Mesenchymal stem cell (in vitro differentiated cells and primary cell): ENCODE measurements at regions not wholly inside any gene's neighbourhood (a gene's known extent, or its start where the extent isn't known, plus 50 kb on each side); places are given as distances from the start of the nearest gene placed in this dataset.

Experiments used
- DNase-seq: peaks from one replicate; pipeline ENCODE4 v3.0.0-alpha.2; 2013
- H2AFZ ChIP-seq: one replicate; pipeline ENCODE4 v1.6.1; 2013; ENCODE audit warnings: low read depth, mild to moderate bottlenecking, control low read depth, inconsistent platforms, low read length, moderate library complexity
- H2AK5ac ChIP-seq: 2 replicates; pipeline ENCODE4 v1.6.1; 2013; ENCODE audit warnings: low read length, moderate library complexity, mild to moderate bottlenecking, inconsistent platforms; ENCODE audit not compliant: severe bottlenecking
- H2BK120ac ChIP-seq: one replicate; pipeline ENCODE4 v1.6.1; 2013; ENCODE audit warnings: low read depth, mild to moderate bottlenecking, inconsistent platforms, low read length, moderate library complexity
- H2BK12ac ChIP-seq, 2 experiments: one replicate each; pipeline ENCODE4 v1.6.1; 2013; ENCODE audit warnings: inconsistent platforms in 2 of 2, low read length in 2 of 2, mild to moderate bottlenecking in 2 of 2, moderate library complexity in 2 of 2, control low read depth in 1 of 2
- H2BK15ac ChIP-seq: one replicate; pipeline ENCODE4 v1.6.1; 2013; ENCODE audit warnings: mild to moderate bottlenecking, low read depth, inconsistent platforms; ENCODE audit not compliant: poor library complexity, severe bottlenecking
- H2BK5ac ChIP-seq: 2 replicates; pipeline ENCODE4 v1.6.1; 2013; ENCODE audit warnings: low read depth, mild to moderate bottlenecking, low read length, control low read depth, inconsistent platforms; ENCODE audit not compliant: poor library complexity, severe bottlenecking
- H3K14ac ChIP-seq, 2 experiments: one replicate each; pipeline ENCODE4 v1.6.1; 2013; ENCODE audit warnings: inconsistent platforms in 2 of 2, low read length in 2 of 2, control low read depth in 1 of 2, mild to moderate bottlenecking in 1 of 2, moderate library complexity in 1 of 2
- H3K18ac ChIP-seq, 2 experiments: one replicate each; pipeline ENCODE4 v1.6.1; 2013; ENCODE audit warnings: inconsistent platforms in 2 of 2, low read length in 2 of 2, control low read depth in 1 of 2, low read depth in 1 of 2, mild to moderate bottlenecking in 1 of 2
- H3K23ac ChIP-seq, 2 experiments: one replicate each; pipeline ENCODE4 v1.6.1; 2013; ENCODE audit warnings: inconsistent platforms in 2 of 2, low read length in 2 of 2, mild to moderate bottlenecking in 2 of 2, moderate library complexity in 2 of 2, control low read depth in 1 of 2
- H3K27ac ChIP-seq: 2 replicates; pipeline ENCODE4 v1.5.1; 2013; ENCODE audit warnings: mild to moderate bottlenecking, moderate library complexity, low read length, control low read depth, inconsistent platforms; ENCODE audit not compliant: poor library complexity, severe bottlenecking
- H3K27me3 ChIP-seq, 2 experiments: 2 replicates each; pipeline versions ENCODE4 v1.6.1 to v1.7.0; 2013; ENCODE audit warnings: low read length in 2 of 2, mild to moderate bottlenecking in 2 of 2, moderate library complexity in 2 of 2, control low read depth in 1 of 2, inconsistent platforms in 1 of 2; ENCODE audit not compliant: control insufficient read depth in 1 of 2, insufficient read depth in 1 of 2
- H3K36me3 ChIP-seq, 2 experiments: 2 replicates each; pipeline versions ENCODE4 v1.6.1 to v1.7.0; 2013; ENCODE audit warnings: low read length in 2 of 2, control low read depth in 1 of 2, inconsistent platforms in 1 of 2, low read depth in 1 of 2, mild to moderate bottlenecking in 1 of 2; ENCODE audit not compliant: insufficient read depth in 2 of 2, control insufficient read depth in 1 of 2
- H3K4ac ChIP-seq, 2 experiments: one replicate each; pipeline ENCODE4 v1.6.1; 2013; ENCODE audit warnings: inconsistent platforms in 2 of 2, low read length in 2 of 2, mild to moderate bottlenecking in 2 of 2, moderate library complexity in 2 of 2, control low read depth in 1 of 2, low read depth in 1 of 2
- H3K4me1 ChIP-seq: 2 replicates; pipeline ENCODE4 v1.6.1; 2013; ENCODE audit warnings: low read depth, low read length, control low read depth; ENCODE audit not compliant: control insufficient read depth, insufficient read depth
- H3K4me2 ChIP-seq: 2 replicates; pipeline ENCODE4 v1.6.1; 2013; ENCODE audit warnings: low read length, mild to moderate bottlenecking, inconsistent platforms; ENCODE audit not compliant: poor library complexity, severe bottlenecking
- H3K4me3 ChIP-seq, 2 experiments: 2 replicates each; pipeline versions ENCODE4 v1.5.1 to v1.7.0; 2013; ENCODE audit warnings: low read length in 2 of 2, mild to moderate bottlenecking in 2 of 2, control low read depth in 1 of 2, low read depth in 1 of 2; ENCODE audit not compliant: insufficient read depth in 1 of 2
- H3K79me1 ChIP-seq: replicated peaks from 2 replicates; pipeline ENCODE4 v1.6.1; 2013; ENCODE audit warnings: mild to moderate bottlenecking, control low read depth, low read length, inconsistent platforms; ENCODE audit not compliant: poor library complexity, severe bottlenecking
- H3K9ac ChIP-seq: 2 replicates; pipeline ENCODE4 v1.7.0; 2013; ENCODE audit warnings: mild to moderate bottlenecking, low read length, moderate library complexity
- H3K9me3 ChIP-seq: 2 replicates; pipeline ENCODE4 v1.7.0; 2013; ENCODE audit warnings: mild to moderate bottlenecking, low read length; ENCODE audit not compliant: control insufficient read depth
- H4K8ac ChIP-seq: one replicate; pipeline ENCODE4 v1.6.1; 2013; ENCODE audit warnings: inconsistent platforms, mild to moderate bottlenecking, low read length, moderate library complexity
- H4K91ac ChIP-seq: one replicate; pipeline ENCODE4 v1.6.1; 2013; ENCODE audit warnings: mild to moderate bottlenecking, low read length, inconsistent platforms
- WGBS: methylation state at CpG from one replicate; pipeline ENCODE4 v1.1.7; 2013; ENCODE audit warnings: mixed read lengths; 5-methylcytosine and 5-hydroxymethylcytosine counted together

GRCh38 chr13:54445453-54445852 is 1416.8 kb downstream of the OLFM4 start:
- no peak overlapping the region for H4K8ac ChIP-seq
- no peak overlapping the region for H2BK120ac ChIP-seq
- H3K27ac ChIP-seq: no peak overlapping the region
- no peak for DNase-seq
- H2AFZ ChIP-seq: no peak overlapping the region
- H3K27me3 ChIP-seq: no peaks in the 10 kb centered on the region
- no peaks in the 10 kb centered on the region for H3K79me1 ChIP-seq
- H2AK5ac ChIP-seq: no peak overlapping the region
- no peak overlapping the region for H2BK5ac ChIP-seq
- H3K9me3 ChIP-seq: peaks cover 27% of the 10 kb centered on the region
- no peaks in the 10 kb centered on the region for H3K36me3 ChIP-seq
- no peak overlapping the region for H3K18ac ChIP-seq
- WGBS: 75% methylated on average over 2 of the region's 3 CpGs
- H4K91ac ChIP-seq: no peak overlapping the region
- H3K4ac ChIP-seq: no peak overlapping the region
- H3K14ac ChIP-seq: no peak overlapping the region
- H3K4me2 ChIP-seq: no peak overlapping the region
- no peak overlapping the region for H3K23ac ChIP-seq
- H3K4me1 ChIP-seq: no peaks in the 10 kb centered on the region
- H3K9ac ChIP-seq: no peak overlapping the region
- H2BK15ac ChIP-seq: no peak overlapping the region
- H3K4me3 ChIP-seq: no peak overlapping the region
- no peak overlapping the region for H2BK12ac ChIP-seq

GRCh38 chr13:54445865-54446264 is 1417.3 kb downstream of the OLFM4 start:
- no peak overlapping the region for H3K18ac ChIP-seq
- H3K9ac ChIP-seq: no peak overlapping the region
- H3K14ac ChIP-seq: no peak overlapping the region
- no peak overlapping the region for H2BK12ac ChIP-seq
- H3K4me3 ChIP-seq: no peak overlapping the region
- H3K4ac ChIP-seq: no peak overlapping the region
- no peak overlapping the region for H3K23ac ChIP-seq
- peaks cover 27% of the 10 kb centered on the region for H3K9me3 ChIP-seq
- H3K79me1 ChIP-seq: no peaks in the 10 kb centered on the region
- no peaks in the 10 kb centered on the region for H3K27me3 ChIP-seq
- no peaks in the 10 kb centered on the region for H3K36me3 ChIP-seq
- no peak overlapping the region for H3K27ac ChIP-seq
- no peak for DNase-seq
- no peak overlapping the region for H4K91ac ChIP-seq
- H4K8ac ChIP-seq: no peak overlapping the region
- H3K4me2 ChIP-seq: no peak overlapping the region
- H2BK5ac ChIP-seq: no peak overlapping the region
- no peaks in the 10 kb centered on the region for H3K4me1 ChIP-seq
- H2AFZ ChIP-seq: no peak overlapping the region
- no peak overlapping the region for H2BK120ac ChIP-seq
- H2AK5ac ChIP-seq: no peak overlapping the region
- no peak overlapping the region for H2BK15ac ChIP-seq

GRCh38 chr13:54449922-54450321 is 1421.3 kb downstream of the OLFM4 start:
- no peaks in the 10 kb centered on the region for H3K36me3 ChIP-seq
- no peak overlapping the region for H4K8ac ChIP-seq
- DNase-seq: no peak
- H4K91ac ChIP-seq: no peak overlapping the region
- H2BK15ac ChIP-seq: no peak overlapping the region
- H3K4me2 ChIP-seq: no peak overlapping the region
- no peaks in the 10 kb centered on the region for H3K79me1 ChIP-seq
- H2BK120ac ChIP-seq: no peak overlapping the region
- no peak overlapping the region for H3K14ac ChIP-seq
- no peak overlapping the region for H3K4ac ChIP-seq
- no peak overlapping the region for H3K9ac ChIP-seq
- H3K9me3 ChIP-seq: peaks cover 16% of the 10 kb centered on the region
- H3K23ac ChIP-seq: no peak overlapping the region
- H2BK5ac ChIP-seq: no peak overlapping the region
- no peak overlapping the region for H2AK5ac ChIP-seq
- no peak overlapping the region for H2BK12ac ChIP-seq
- no peak overlapping the region for H2AFZ ChIP-seq
- no peak overlapping the region for H3K4me3 ChIP-seq
- no peaks in the 10 kb centered on the region for H3K27me3 ChIP-seq
- no peak overlapping the region for H3K27ac ChIP-seq
- H3K4me1 ChIP-seq: no peaks in the 10 kb centered on the region
- no peak overlapping the region for H3K18ac ChIP-seq
- no CpG with 5 or more reads among the region's 1 CpG for whole genome bisulfite sequencing

GRCh38 chr13:54484166-54484565 is 1455.6 kb downstream of the OLFM4 start:
- H3K79me1 ChIP-seq: no peaks in the 10 kb centered on the region
- H3K36me3 ChIP-seq: no peaks in the 10 kb centered on the region

More at GRCh38 chr13:54484166-54484565, 1455.6 kb downstream of the OLFM4 start:
- no peak for DNase-seq
- H3K27me3 ChIP-seq: no peaks in the 10 kb centered on the region
- H2BK5ac ChIP-seq: no peak overlapping the region
- H3K9me3 ChIP-seq: peaks cover 3% of the 10 kb centered on the region
- H4K8ac ChIP-seq: no peak overlapping the region
- no peak overlapping the region for H3K4ac ChIP-seq
- no peak overlapping the region for H2AK5ac ChIP-seq
- H2BK12ac ChIP-seq: no peak overlapping the region
- H4K91ac ChIP-seq: no peak overlapping the region
- H2BK120ac ChIP-seq: no peak overlapping the region
- no peak overlapping the region for H2AFZ ChIP-seq
- no peak overlapping the region for H3K4me3 ChIP-seq
- 100% methylated on average over 1 of the region's 1 CpG for WGBS
- H2BK15ac ChIP-seq: no peak overlapping the region
- no peak overlapping the region for H3K23ac ChIP-seq
- H3K4me1 ChIP-seq: no peaks in the 10 kb centered on the region
- H3K27ac ChIP-seq: no peak overlapping the region
- no peak overlapping the region for H3K9ac ChIP-seq
- H3K18ac ChIP-seq: no peak overlapping the region
- H3K14ac ChIP-seq: no peak overlapping the region
- no peak overlapping the region for H3K4me2 ChIP-seq
